Lung (tissue), 11 donors: ENCODE measurements at regions not wholly inside any gene's neighbourhood (a gene's known extent, or its start where the extent isn't known, plus 50 kb on each side); places are given as distances from the start of the nearest gene placed in this dataset.

Experiments
- ATAC-seq: fragments of 200-7000 bp; cut with Tn5 transposase; one replicate; pipeline ENCODE4 v1.9.1; 2020; ENCODE audit warnings: moderate number of reproducible peaks; ENCODE audit not compliant: insufficient read depth, low FRiP score
- DNase-seq, 3 donors: peaks; one replicate each; pipeline ENCODE4 v3.0.0-alpha.2; 2013 to 2017
- H3K27ac ChIP-seq, 2 donors: one replicate each; pipeline ENCODE4 v1.5.1; 2013; ENCODE audit warnings: mild to moderate bottlenecking in 2 of 2, moderate library complexity in 2 of 2, control low read depth in 1 of 2, inconsistent platforms in 1 of 2, low read depth in 1 of 2, low read length in 1 of 2
- H3K27me3 ChIP-seq, 3 donors: one replicate each; pipeline ENCODE4 v1.5.1; 2013; ENCODE audit warnings: low read length in 2 of 3; ENCODE audit not compliant: control insufficient read depth in 3 of 3, insufficient read depth in 3 of 3
- H3K36me3 ChIP-seq, 4 donors: one replicate each; pipeline ENCODE4 v1.5.1; 2013; ENCODE audit warnings: low read length in 4 of 4, mild to moderate bottlenecking in 1 of 4, moderate library complexity in 1 of 4; ENCODE audit not compliant: control insufficient read depth in 4 of 4, insufficient read depth in 4 of 4
- H3K4me1 ChIP-seq, 5 donors: one replicate each; pipeline ENCODE4 v1.5.1; 2013; ENCODE audit warnings: low read length in 5 of 5, mild to moderate bottlenecking in 2 of 5, moderate library complexity in 1 of 5; ENCODE audit not compliant: control insufficient read depth in 5 of 5, insufficient read depth in 5 of 5
- H3K4me3 ChIP-seq: one replicate; pipeline ENCODE4 v1.5.1; 2013; ENCODE audit warnings: mild to moderate bottlenecking, control low read depth, moderate library complexity
- H3K9ac ChIP-seq, 2 donors: one replicate each; pipeline ENCODE4 v1.5.1; 2013; ENCODE audit warnings: low read length in 2 of 2, control low read depth in 1 of 2; ENCODE audit not compliant: insufficient read depth in 1 of 2
- H3K9me3 ChIP-seq, 4 donors: one replicate each; pipeline ENCODE4 v1.5.1; 2013; ENCODE audit warnings: low read length in 3 of 4, mild to moderate bottlenecking in 1 of 4, moderate library complexity in 1 of 4; ENCODE audit not compliant: control insufficient read depth in 4 of 4, insufficient read depth in 3 of 4
- WGBS, 2 donors: extraction: QIAGEN DNeasy Blood & Tissue Kit; methylation state at CpG; one replicate each; pipeline ENCODE4 v1.1.7; 2013; 5-methylcytosine and 5-hydroxymethylcytosine counted together
- TF ChIP-seq, protein P1 (sequence below): IDR thresholded peaks from 2 replicates; pipeline ENCODE4 v1.5.1; 2012; ENCODE audit warnings: mild to moderate bottlenecking; ENCODE audit errors: control extremely low read depth, extremely low read depth
- donor health status: control.
- donor health status: control.
- donor health status: Bipolar disorder and iron deficiency.
- donor health status: healthy.
- donor health status: DM: yes; HTN: yes; CAD: no.

DNA sequence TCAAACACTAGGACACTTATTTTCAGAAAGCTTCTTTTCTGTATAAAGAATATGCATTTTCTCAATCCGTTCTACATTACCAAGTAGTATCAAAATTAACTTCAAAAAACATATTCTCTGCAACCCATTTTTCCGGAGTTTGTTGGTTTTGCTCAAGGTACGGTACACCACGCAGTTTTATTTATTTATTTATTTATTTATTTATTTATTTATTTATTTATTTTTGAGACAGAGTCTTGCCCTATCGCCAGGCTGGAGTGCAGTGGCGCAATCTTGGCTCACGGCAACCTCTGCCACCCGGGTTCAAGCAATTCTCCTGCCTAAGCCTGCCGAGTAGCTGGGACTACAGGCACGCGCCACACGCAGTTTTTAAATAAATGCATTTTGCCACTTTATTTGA lies 900.3 kb downstream of the CBLN2 start:
- Histone ChIP-seq H3K9ac (no peak overlapping the region), H3K9me3 (no peaks in the 10 kb centered on the region), H3K4me1 (no peaks in the 10 kb centered on the region), H3K27ac (no peak overlapping the region), H3K36me3 (no peaks in the 10 kb centered on the region), H3K4me3 (no peak overlapping the region), H3K27me3 (no peaks in the 10 kb centered on the region)
- ATAC-seq: no peak
- TF ChIP-seq, protein P1, sequence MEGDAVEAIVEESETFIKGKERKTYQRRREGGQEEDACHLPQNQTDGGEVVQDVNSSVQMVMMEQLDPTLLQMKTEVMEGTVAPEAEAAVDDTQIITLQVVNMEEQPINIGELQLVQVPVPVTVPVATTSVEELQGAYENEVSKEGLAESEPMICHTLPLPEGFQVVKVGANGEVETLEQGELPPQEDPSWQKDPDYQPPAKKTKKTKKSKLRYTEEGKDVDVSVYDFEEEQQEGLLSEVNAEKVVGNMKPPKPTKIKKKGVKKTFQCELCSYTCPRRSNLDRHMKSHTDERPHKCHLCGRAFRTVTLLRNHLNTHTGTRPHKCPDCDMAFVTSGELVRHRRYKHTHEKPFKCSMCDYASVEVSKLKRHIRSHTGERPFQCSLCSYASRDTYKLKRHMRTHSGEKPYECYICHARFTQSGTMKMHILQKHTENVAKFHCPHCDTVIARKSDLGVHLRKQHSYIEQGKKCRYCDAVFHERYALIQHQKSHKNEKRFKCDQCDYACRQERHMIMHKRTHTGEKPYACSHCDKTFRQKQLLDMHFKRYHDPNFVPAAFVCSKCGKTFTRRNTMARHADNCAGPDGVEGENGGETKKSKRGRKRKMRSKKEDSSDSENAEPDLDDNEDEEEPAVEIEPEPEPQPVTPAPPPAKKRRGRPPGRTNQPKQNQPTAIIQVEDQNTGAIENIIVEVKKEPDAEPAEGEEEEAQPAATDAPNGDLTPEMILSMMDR: no peak
- no peak for DNase-seq
- 92 to 96% methylated on average over 12 of the region's 12 CpGs for WGBS, 2 donors

DNA sequence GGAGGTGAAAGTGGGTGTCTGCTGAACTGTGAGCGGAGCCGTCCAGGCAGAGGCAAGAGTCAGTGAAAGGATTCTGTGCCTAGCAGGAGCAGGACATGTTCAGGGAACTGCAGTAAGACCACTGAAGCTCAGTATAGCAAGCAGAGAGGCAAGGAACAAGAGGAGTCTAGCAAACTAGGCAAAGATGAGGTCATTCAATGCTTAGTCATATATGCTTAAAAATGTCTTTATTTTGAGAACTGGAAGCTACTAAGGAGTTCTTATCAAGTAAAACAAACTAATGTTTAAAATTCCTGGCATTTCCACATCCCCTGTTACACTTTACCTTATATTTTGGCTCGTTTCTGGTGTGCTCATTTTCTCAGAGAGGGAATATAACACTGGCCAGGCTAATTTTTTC lies 913.4 kb downstream of the CBLN2 start:
- H3K36me3 ChIP-seq: no peaks in the 10 kb centered on the region
- H3K9me3 ChIP-seq: no peaks in the 10 kb centered on the region
- H3K27me3 ChIP-seq: no peaks in the 10 kb centered on the region
- ATAC-seq (no peak), DNase-seq (no peak)
- 69 to 76% methylated on average over 3 of the region's 3 CpGs for WGBS, 2 donors
- H3K4me3 ChIP-seq: no peak overlapping the region
- no peak overlapping the region for H3K9ac ChIP-seq
- H3K27ac ChIP-seq: no peak overlapping the region
- TF ChIP-seq, protein P1: no peak
- no peaks in the 10 kb centered on the region for H3K4me1 ChIP-seq

GRCh38 chr18:71625556-71626090 lies 918.5 kb downstream of the CBLN2 start:
- TF ChIP-seq, protein P1: no peak
- Histone ChIP-seq H3K27me3 (no peaks in the 10 kb centered on the region), H3K9ac (no peak overlapping the region), H3K4me3 (no peak overlapping the region), H3K36me3 (no peaks in the 10 kb centered on the region), H3K27ac (no peak overlapping the region), H3K4me1 (no peaks in the 10 kb centered on the region), H3K9me3 (no peaks in the 10 kb centered on the region)
- 93 to 97% methylated on average over 1 of the region's 1 CpG for WGBS, 2 donors
- no peak for DNase-seq
- no peak for ATAC-seq

DNA sequence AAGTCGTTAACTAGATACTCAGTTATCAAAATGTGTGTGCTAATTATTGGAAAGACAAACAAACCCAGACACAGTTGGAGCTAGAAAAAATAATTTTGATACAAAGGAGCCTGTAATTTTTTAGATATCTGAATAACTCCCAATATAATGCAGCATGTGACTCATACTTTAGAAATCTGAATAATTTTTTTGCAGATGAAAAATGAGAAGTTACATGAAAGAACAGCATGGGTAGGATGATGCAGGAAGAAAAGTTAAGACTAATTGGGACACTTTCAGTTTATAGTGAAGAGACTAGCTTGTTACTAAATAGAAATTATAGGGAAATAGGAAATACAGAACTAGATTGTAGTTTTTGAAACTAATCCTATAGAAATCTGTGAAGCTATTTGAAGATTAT lies 945.8 kb downstream of the CBLN2 start:
- no peaks in the 10 kb centered on the region for H3K27me3 ChIP-seq
- ATAC-seq: no peak
- H3K4me1 ChIP-seq: no peaks in the 10 kb centered on the region
- H3K27ac ChIP-seq: no peak overlapping the region
- TF ChIP-seq, protein P1: no peak
- no peak for DNase-seq
- H3K4me3 ChIP-seq: no peak overlapping the region
- H3K36me3 ChIP-seq: no peaks in the 10 kb centered on the region
- 38 to 72% methylated on average over 1 of the region's 1 CpG for WGBS, 2 donors
- no peak overlapping the region for H3K9ac ChIP-seq
- H3K9me3 ChIP-seq: no peaks in the 10 kb centered on the region
